Adrenal gland (tissue), 5 donors: ENCODE measurements at regions not wholly inside any gene's neighbourhood (a gene's known extent, or its start where the extent isn't known, plus 50 kb on each side); places are given as distances from the start of the nearest gene placed in this dataset.

Experiments used
- POLR2A ChIP-seq, 2 donors: fragments of 450-650 bp; IDR thresholded peaks; one replicate each; pipeline ENCODE4 v1.6.1; 2017; ENCODE audit warnings: antibody characterized with exemption in 2 of 2, mild to moderate bottlenecking in 2 of 2, moderate library complexity in 1 of 2
- TF ChIP-seq, protein P1 (sequence below), 6 experiments: fragments of 450-650 bp in 4 of 6; fragments of 200-600 bp in 2 of 6; sonication (generic) in 1 of 6; IDR thresholded peaks; 1 replicate in 5 of 6; 2 replicates in 1 of 6; pipeline versions ENCODE4 v1.5.1 to v1.8.0; 2016 to 2021; ENCODE audit warnings: antibody characterized with exemption in 6 of 6, mild to moderate bottlenecking in 2 of 6, moderate library complexity in 1 of 6
- donor health status: DM: no; HTN: no; CAD: no.

GRCh38 chr12:18837025-18837424 lies 99.1 kb downstream of the CAPZA3 start:
- TF ChIP-seq POLR2A (IDR thresholded peaks at IDR 0.05) = no peak
- TF ChIP-seq, protein P1, sequence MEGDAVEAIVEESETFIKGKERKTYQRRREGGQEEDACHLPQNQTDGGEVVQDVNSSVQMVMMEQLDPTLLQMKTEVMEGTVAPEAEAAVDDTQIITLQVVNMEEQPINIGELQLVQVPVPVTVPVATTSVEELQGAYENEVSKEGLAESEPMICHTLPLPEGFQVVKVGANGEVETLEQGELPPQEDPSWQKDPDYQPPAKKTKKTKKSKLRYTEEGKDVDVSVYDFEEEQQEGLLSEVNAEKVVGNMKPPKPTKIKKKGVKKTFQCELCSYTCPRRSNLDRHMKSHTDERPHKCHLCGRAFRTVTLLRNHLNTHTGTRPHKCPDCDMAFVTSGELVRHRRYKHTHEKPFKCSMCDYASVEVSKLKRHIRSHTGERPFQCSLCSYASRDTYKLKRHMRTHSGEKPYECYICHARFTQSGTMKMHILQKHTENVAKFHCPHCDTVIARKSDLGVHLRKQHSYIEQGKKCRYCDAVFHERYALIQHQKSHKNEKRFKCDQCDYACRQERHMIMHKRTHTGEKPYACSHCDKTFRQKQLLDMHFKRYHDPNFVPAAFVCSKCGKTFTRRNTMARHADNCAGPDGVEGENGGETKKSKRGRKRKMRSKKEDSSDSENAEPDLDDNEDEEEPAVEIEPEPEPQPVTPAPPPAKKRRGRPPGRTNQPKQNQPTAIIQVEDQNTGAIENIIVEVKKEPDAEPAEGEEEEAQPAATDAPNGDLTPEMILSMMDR (IDR thresholded peaks at IDR 0.05) = no peak
